ENCODE measurements at regions not wholly inside any gene's neighbourhood (a gene's known extent, or its start where the extent isn't known, plus 50 kb on each side); places are given as distances from the start of the nearest gene placed in this dataset.

- no peak for TF ChIP-seq TAF1 (IDR thresholded peaks at IDR 0.05; ENCODE audit: borderline replicate concordance, low read depth, low read length)
- no peak for TF ChIP-seq POLR2A (IDR thresholded peaks at IDR 0.05; ENCODE audit: low read depth, low read length)
Observed at GRCh38 chr4:114435116-114435515, 163.5 kb upstream of the UGT8 start.
